Stimulated activated CD8-positive, alpha-beta memory T cell treated with anti-CD3 and anti-CD28 coated beads, Interleukin-15, amount 100 ng/mL, for 24 hours (primary cell): ENCODE measurements at regions not wholly inside any gene's neighbourhood (a gene's known extent, or its start where the extent isn't known, plus 50 kb on each side); places are given as distances from the start of the nearest gene placed in this dataset.

ENCODE experiments used
- DNase-seq: peaks from one replicate; pipeline ENCODE4 v3.0.0-alpha.2; 2020; ENCODE audit warnings: low read depth

GRCh38 chr21:27112186-27112585, 145.3 kb upstream of the ADAMTS5 start:
- DNase-seq: no peak

- no peak for DNase-seq
Observed at GRCh38 chr21:27110956-27111355, 144.1 kb upstream of the ADAMTS5 start.

- no peak for DNase-seq
Observed at GRCh38 chr21:27108701-27109100, 141.8 kb upstream of the ADAMTS5 start.

GRCh38 chr21:27108228-27108627, 141.3 kb upstream of the ADAMTS5 start:
- no peak for DNase-seq

GRCh38 chr21:27104846-27105431, 138.1 kb upstream of the ADAMTS5 start:
- DNase-seq: no peak

GRCh38 chr21:27103768-27104167, 136.9 kb upstream of the ADAMTS5 start:
- DNase-seq: no peak

- DNase-seq: no peak
Observed at GRCh38 chr21:27101523-27101922, 134.6 kb upstream of the ADAMTS5 start.

GRCh38 chr21:27094184-27094948, 127.5 kb upstream of the ADAMTS5 start:
- DNase-seq: no peak

- no peak for DNase-seq
Observed at GRCh38 chr21:27086630-27087029, 119.7 kb upstream of the ADAMTS5 start.

GRCh38 chr21:27086186-27086585, 119.3 kb upstream of the ADAMTS5 start:
- DNase-seq: no peak

- DNase-seq: no peak
Observed at GRCh38 chr21:27085387-27085786, 118.5 kb upstream of the ADAMTS5 start.

- DNase-seq: no peak
Observed at GRCh38 chr21:27083144-27083543, 116.3 kb upstream of the ADAMTS5 start.

- DNase-seq: no peak
Observed at GRCh38 chr21:27082431-27083010, 115.6 kb upstream of the ADAMTS5 start.

- DNase-seq: no peak
Observed at GRCh38 chr21:27079636-27080240, 112.8 kb upstream of the ADAMTS5 start.

- no peak for DNase-seq
Observed at GRCh38 chr21:27078915-27079314, 112.0 kb upstream of the ADAMTS5 start.

- no peak for DNase-seq
Observed at GRCh38 chr21:27077501-27077900, 110.6 kb upstream of the ADAMTS5 start.

DNA sequence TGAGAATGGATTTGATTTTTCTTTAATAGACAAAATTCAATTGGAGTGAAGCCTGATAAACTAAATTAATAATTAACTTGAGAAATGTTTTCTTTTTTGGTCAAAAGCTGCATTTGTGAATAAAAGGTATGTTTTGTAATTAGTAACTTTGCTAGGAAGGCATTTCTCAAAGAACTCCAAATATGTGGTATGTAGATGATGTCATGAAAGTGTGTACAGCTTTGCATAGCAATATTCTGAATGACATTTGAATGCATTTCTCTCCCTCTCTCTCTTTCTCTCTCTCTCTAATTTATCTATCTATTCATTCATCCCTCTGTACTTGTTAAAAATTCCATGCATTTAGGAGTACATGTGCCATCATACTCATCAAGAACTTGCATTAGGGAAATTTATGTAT, 109.1 kb upstream of the ADAMTS5 start:
- DNase-seq: no peak

DNA sequence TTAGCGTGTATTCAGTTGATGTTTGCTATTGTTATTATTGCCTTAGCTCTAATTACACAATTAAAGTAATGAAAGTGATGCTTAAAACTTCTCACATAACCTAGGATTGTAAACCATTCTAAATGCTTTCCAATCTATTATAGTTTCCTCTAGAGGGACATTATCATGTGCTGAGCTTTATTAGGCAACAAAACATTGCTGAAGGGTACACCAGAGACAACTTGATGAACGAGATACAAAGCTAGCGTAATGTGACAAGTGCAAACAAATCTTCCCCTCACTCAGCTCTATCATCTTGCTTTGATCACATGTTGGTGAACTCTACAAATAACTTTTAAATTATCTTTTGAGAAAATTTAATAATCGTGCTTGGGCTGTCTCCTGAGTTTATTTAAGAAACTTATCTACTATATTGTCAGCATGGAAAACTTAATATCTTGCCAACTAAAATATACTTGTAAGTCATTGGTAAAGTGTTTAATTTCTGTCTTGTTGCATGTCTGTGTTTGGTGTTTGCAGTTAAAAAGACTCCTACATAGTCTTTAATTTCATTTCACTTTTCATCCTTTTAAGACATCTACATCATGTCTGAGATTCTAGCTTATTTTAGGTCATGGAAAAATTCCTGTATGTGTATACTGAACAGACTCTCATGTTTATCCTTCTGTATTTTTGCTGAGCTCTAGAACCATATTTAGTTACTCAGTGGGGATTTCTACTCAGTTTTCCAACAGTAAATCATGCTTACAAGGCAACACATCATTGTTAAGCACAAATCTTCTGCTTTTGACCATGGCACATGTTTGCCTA, 104.2 kb upstream of the ADAMTS5 start:
- DNase-seq: no peak

GRCh38 chr21:27068811-27069210, 101.9 kb upstream of the ADAMTS5 start:
- DNase-seq: no peak

GRCh38 chr21:27067226-27067625, 100.3 kb upstream of the ADAMTS5 start:
- no peak for DNase-seq

DNA sequence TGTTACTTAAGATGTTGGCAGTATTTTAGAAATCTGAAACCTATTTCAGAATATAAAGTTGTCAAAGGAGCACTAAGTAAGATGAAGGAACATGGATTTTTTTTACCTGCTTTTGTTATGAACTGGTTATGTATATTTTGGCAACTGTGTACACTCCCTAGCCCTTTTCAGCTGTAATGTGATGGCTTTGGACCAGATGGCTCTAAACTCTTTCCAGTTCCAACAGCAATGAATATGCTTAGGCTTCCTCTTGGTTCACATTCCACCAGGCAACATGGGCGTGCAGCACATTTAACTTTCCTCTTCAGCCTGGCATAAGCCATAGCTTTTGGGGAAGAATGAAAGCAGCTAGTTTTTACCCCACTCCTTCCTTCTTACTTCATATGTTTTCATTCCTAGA, 95.6 kb upstream of the ADAMTS5 start:
- DNase-seq: no peak

DNA sequence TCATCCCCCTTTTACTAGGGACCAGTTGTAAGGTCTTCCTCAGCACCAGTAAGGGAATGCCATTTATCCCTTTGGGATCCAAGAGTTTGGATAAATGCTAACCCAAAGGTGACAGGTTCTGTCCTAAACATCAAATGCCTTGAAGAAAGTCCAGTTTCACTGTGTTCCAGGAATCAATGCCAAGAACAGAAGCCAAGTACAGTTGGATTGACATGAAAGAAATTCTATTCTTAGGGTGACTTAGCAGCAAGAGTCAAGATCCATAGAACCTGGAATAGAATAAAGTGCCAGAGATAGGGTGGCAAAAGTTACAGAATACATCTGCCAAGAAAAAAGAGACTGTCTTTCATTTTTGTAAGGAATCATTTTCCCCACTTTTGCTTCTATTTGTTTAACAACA, 94.9 kb upstream of the ADAMTS5 start:
- DNase-seq: no peak
